HG03025 (cell line): ENCODE measurements at regions not wholly inside any gene's neighbourhood (a gene's known extent, or its start where the extent isn't known, plus 50 kb on each side); places are given as distances from the start of the nearest gene placed in this dataset.
"Not testable (repeated sequence)": the region's sequence is repeated elsewhere in the genome, so short reads cannot be mapped to it uniquely, and the experiment has no call there.

Experiments used
- ATAC-seq: cut with Tn5 transposase; IDR thresholded peaks from one replicate; pipeline ENCODE4 v1.9.1; 2021; ENCODE audit warnings: mild to moderate bottlenecking, moderate library complexity; ENCODE audit not compliant: unreplicated experiment, low FRiP score

- ATAC-seq: no peak
Measured at GRCh38 chr14:98912655-98913054, 359.3 kb downstream of the BCL11B start.

GRCh38 chr14:98913967-98914650 lies 357.9 kb downstream of the BCL11B start:
- no peak for ATAC-seq

GRCh38 chr14:98914942-98915341 lies 357.1 kb downstream of the BCL11B start:
- no peak for ATAC-seq

GRCh38 chr14:98915625-98916024 lies 356.4 kb downstream of the BCL11B start:
- ATAC-seq: no peak

GRCh38 chr14:98916036-98916435 lies 356.0 kb downstream of the BCL11B start:
- no peak for ATAC-seq

- ATAC-seq: no peak
Measured at GRCh38 chr14:98916476-98916875, 355.5 kb downstream of the BCL11B start.

GRCh38 chr14:98919434-98919833 lies 352.6 kb downstream of the BCL11B start:
- no peak for ATAC-seq

GRCh38 chr14:98921306-98921705 lies 350.7 kb downstream of the BCL11B start:
- ATAC-seq: not testable (repeated sequence)

GRCh38 chr14:98923596-98923995 lies 348.4 kb downstream of the BCL11B start:
- no peak for ATAC-seq

GRCh38 chr14:98924046-98924445 lies 348.0 kb downstream of the BCL11B start:
- ATAC-seq: no peak

- no peak for ATAC-seq
Measured at GRCh38 chr14:98925354-98926040, 346.5 kb downstream of the BCL11B start.

GRCh38 chr14:98926146-98926545 lies 345.9 kb downstream of the BCL11B start:
- no peak for ATAC-seq

GRCh38 chr14:98926801-98927200 lies 345.2 kb downstream of the BCL11B start:
- ATAC-seq: no peak

- ATAC-seq: no peak
Measured at GRCh38 chr14:98927986-98928385, 344.0 kb downstream of the BCL11B start.

- ATAC-seq: no peak
Measured at GRCh38 chr14:98928418-98928817, 343.6 kb downstream of the BCL11B start.

GRCh38 chr14:98931126-98931525 lies 340.9 kb downstream of the BCL11B start:
- ATAC-seq: no peak

- no peak for ATAC-seq
Measured at GRCh38 chr14:98931911-98932310, 340.1 kb downstream of the BCL11B start.

GRCh38 chr14:98932431-98933325 lies 339.3 kb downstream of the BCL11B start:
- ATAC-seq: no peak

GRCh38 chr14:98934569-98934968 lies 337.4 kb downstream of the BCL11B start:
- ATAC-seq: not testable (repeated sequence)

GRCh38 chr14:98935921-98936320 lies 336.1 kb downstream of the BCL11B start:
- ATAC-seq: no peak

- ATAC-seq: no peak
Measured at GRCh38 chr14:98937021-98937420, 335.0 kb downstream of the BCL11B start.
